GM12801 (cell line): ENCODE measurements at regions not wholly inside any gene's neighbourhood (a gene's known extent, or its start where the extent isn't known, plus 50 kb on each side); places are given as distances from the start of the nearest gene placed in this dataset.

Source experiments
- TF ChIP-seq, protein P1 (sequence below): IDR thresholded peaks from one replicate; pipeline ENCODE4 v1.5.1; 2011; ENCODE audit warnings: control low read depth; ENCODE audit not compliant: insufficient read length; ENCODE audit errors: extremely low read depth

- TF ChIP-seq, protein P1, sequence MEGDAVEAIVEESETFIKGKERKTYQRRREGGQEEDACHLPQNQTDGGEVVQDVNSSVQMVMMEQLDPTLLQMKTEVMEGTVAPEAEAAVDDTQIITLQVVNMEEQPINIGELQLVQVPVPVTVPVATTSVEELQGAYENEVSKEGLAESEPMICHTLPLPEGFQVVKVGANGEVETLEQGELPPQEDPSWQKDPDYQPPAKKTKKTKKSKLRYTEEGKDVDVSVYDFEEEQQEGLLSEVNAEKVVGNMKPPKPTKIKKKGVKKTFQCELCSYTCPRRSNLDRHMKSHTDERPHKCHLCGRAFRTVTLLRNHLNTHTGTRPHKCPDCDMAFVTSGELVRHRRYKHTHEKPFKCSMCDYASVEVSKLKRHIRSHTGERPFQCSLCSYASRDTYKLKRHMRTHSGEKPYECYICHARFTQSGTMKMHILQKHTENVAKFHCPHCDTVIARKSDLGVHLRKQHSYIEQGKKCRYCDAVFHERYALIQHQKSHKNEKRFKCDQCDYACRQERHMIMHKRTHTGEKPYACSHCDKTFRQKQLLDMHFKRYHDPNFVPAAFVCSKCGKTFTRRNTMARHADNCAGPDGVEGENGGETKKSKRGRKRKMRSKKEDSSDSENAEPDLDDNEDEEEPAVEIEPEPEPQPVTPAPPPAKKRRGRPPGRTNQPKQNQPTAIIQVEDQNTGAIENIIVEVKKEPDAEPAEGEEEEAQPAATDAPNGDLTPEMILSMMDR: no peak
These were observed 806.3 kb upstream of the NECTIN3 start for GRCh38 chr3:110265302-110265701.

- TF ChIP-seq, protein P1: no peak
These were observed 804.2 kb upstream of the NECTIN3 start for GRCh38 chr3:110267304-110267845.

DNA sequence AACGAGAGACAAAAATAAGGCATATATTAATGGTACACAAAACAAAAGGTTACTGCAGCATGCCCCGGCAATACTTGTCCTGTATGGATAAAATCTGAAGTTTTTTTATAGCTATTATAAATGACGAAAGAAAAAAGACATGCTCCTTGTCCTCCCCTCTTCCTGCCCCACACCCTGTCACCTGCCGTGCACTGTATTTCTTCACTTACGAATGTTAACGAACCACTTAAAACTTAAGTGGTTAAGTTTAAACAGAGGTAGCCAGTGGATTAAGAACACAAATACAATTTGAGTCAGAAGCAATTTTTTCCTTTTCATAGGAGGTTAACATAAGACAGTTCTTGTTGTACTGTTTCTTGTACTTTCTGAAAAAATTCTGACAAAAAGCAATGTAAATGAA lies 799.1 kb upstream of the NECTIN3 start:
- TF ChIP-seq, protein P1: no peak

- TF ChIP-seq, protein P1: no peak
These were observed 779.6 kb upstream of the NECTIN3 start for GRCh38 chr3:110291886-110292501.

DNA sequence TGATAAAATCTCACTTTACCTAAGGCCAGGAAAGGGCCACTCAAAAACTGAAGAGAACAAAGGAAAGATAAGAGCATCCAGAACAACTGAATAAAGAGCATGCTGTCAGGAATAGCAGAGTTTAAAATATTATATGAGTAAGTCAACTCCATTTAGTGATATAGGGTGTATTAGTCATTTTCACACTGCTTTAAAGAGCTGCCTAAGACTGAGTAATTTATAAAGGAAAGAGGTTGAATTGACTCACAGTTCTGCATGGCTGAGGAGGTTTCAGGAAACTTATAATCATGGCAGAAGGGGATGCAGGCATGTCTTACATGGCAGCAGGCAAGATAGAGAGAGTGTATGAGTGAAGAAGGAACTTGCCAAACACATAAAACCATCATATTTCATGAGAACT lies 778.0 kb upstream of the NECTIN3 start:
- TF ChIP-seq, protein P1: no peak

- TF ChIP-seq, protein P1: no peak
These were observed 774.7 kb upstream of the NECTIN3 start for GRCh38 chr3:110296885-110297284.

DNA sequence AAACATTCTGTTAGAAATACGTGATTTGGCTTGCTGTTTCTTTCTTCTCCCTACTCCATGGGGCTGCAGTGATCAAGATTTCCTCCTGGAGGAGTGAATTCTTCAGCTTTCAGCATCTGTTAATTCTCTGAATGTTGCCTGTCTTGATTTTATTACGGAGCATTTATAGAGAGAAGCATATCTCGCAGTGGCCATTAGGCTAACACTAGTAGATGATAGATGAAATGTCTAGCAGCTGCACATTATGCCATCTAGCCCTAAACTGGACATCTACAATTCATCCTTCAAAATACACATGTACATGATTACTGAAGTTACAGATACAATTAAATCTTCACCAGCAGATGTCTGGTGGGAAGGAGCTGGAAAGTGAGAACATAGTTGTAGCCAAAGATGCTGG lies 769.8 kb upstream of the NECTIN3 start:
- TF ChIP-seq, protein P1: no peak
